COLO668 (cell line): ENCODE measurements at regions not wholly inside any gene's neighbourhood (a gene's known extent, or its start where the extent isn't known, plus 50 kb on each side); places are given as distances from the start of the nearest gene placed in this dataset.

ENCODE experiments used
- DNase-seq: peaks from one replicate; lab custom pipeline; 2025; ENCODE audit not compliant: unreplicated experiment; lab: John Stamatoyannopoulos, UW

GRCh38 chr4:56757821-56758411 lies 63.6 kb downstream of the SPINK2 start:
- no peak for DNase-seq

- DNase-seq: no peak
These were observed 64.2 kb downstream of the SPINK2 start for GRCh38 chr4:56757261-56757746.

GRCh38 chr4:56755901-56756300 lies 65.6 kb downstream of the SPINK2 start:
- DNase-seq: no peak

GRCh38 chr4:56752985-56753384 lies 68.5 kb downstream of the SPINK2 start:
- no peak for DNase-seq

- DNase-seq: no peak
These were observed 69.1 kb upstream of the HOPX start for GRCh38 chr4:56750231-56750630.

- DNase-seq: no peak
These were observed 67.2 kb upstream of the HOPX start for GRCh38 chr4:56748271-56748670.

GRCh38 chr4:56746639-56747038 lies 65.5 kb upstream of the HOPX start:
- DNase-seq: no peak

GRCh38 chr4:56745042-56745441 lies 63.9 kb upstream of the HOPX start:
- DNase-seq: no peak

GRCh38 chr4:56744030-56744429 lies 62.9 kb upstream of the HOPX start:
- no peak for DNase-seq

GRCh38 chr4:56743550-56743949 lies 62.5 kb upstream of the HOPX start:
- peak; percentile 23 for DNase-seq

GRCh38 chr4:56742080-56742871 lies 61.2 kb upstream of the HOPX start:
- DNase-seq: no peak

- DNase-seq: no peak
These were observed 60.5 kb upstream of the HOPX start for GRCh38 chr4:56741595-56741994.

GRCh38 chr4:56739066-56739777 lies 58.1 kb upstream of the HOPX start:
- no peak for DNase-seq

GRCh38 chr4:56737666-56738065 lies 56.6 kb upstream of the HOPX start:
- DNase-seq: no peak

- no peak for DNase-seq
These were observed 52.3 kb upstream of the HOPX start for GRCh38 chr4:56733352-56733751.

- no peak for DNase-seq
These were observed 51.2 kb upstream of the HOPX start for GRCh38 chr4:56732301-56732700.

GRCh38 chr4:56731857-56732256 lies 50.8 kb upstream of the HOPX start:
- no peak for DNase-seq
